HepG2 (cell line): ENCODE measurements at regions not wholly inside any gene's neighbourhood (a gene's known extent, or its start where the extent isn't known, plus 50 kb on each side); places are given as distances from the start of the nearest gene placed in this dataset.

Experiments used
- ATAC-seq: fragments of 200-7000 bp; cut with Tn5 transposase; 3 replicates; pipeline ENCODE4 v1.9.1; 2020; ENCODE audit warnings: mild to moderate bottlenecking, moderate library complexity
- BruUV-seq: library from RNA; stranded (reverse); fragments of 400-500 nt; replicated peaks from 2 replicates; lab custom pipeline; 2021; lab: Mats Ljungman, UMichigan
- CTCF ChIA-PET: fragments of 300-600 bp; formaldehyde crosslinking; extraction: SDS; loops from one replicate; lab custom pipeline; 2021; ENCODE audit warnings: low total read pairs, inconsistent platforms, low intra/inter-chr PET ratio; lab: Yijun Ruan, JAX
- POLR2A ChIA-PET: fragments of 350-600 bp; sonication (Branson Sonifier 250); formaldehyde crosslinking; loops from one replicate; lab custom pipeline; 2020; ENCODE audit warnings: antibody characterized with exemption, inconsistent platforms; lab: Yijun Ruan, JAX
- DNase-seq: peaks from one replicate; pipeline ENCODE4 v3.0.0-alpha.2; 2015; ENCODE audit warnings: low spot score
- FAIRE-seq: peaks from 3 replicates; lab custom pipeline; 2011; peaks lifted over from hg19 to GRCh38; lab: Jason Lieb, UNC
- H2AFZ ChIP-seq: one replicate; pipeline ENCODE4 v1.6.1; 2011; ENCODE audit warnings: low read length, inconsistent platforms
- H3K27ac ChIP-seq: fragments of 300-600 bp; 3 replicates; pipeline ENCODE4 v1.8.0; 2011; ENCODE audit warnings: mixed run types, mild to moderate bottlenecking, mixed read lengths, low read length, inconsistent platforms; ENCODE audit not compliant: insufficient read depth; ENCODE audit errors: extremely low read length
- H3K27me3 ChIP-seq, 2 experiments: fragments of 200-600 bp in 1 of 2; 2 replicates in 1 of 2; 3 replicates in 1 of 2; pipeline versions ENCODE4 v1.6.0 to v1.8.0; 2011; ENCODE audit warnings: low read length in 2 of 2, mild to moderate bottlenecking in 2 of 2, moderate library complexity in 2 of 2, inconsistent platforms in 1 of 2; ENCODE audit not compliant: insufficient read depth in 2 of 2, control insufficient read depth in 1 of 2
- H3K36me3 ChIP-seq, 2 experiments: fragments of 200-600 bp in 1 of 2; replicated peaks in 1 of 2; 2 replicates in 1 of 2; 3 replicates in 1 of 2; pipeline versions ENCODE4 v1.5.1 to v1.8.0; 2011; ENCODE audit warnings: low read length in 2 of 2, inconsistent platforms in 1 of 2; ENCODE audit not compliant: insufficient read depth in 2 of 2, control insufficient read depth in 1 of 2
- H3K4me1 ChIP-seq: 2 replicates; pipeline ENCODE4 v1.5.1; 2012; ENCODE audit warnings: low read length, inconsistent platforms; ENCODE audit not compliant: insufficient read depth
- H3K4me2 ChIP-seq: 2 replicates; pipeline ENCODE4 v1.6.0; 2011; ENCODE audit warnings: low read depth, low read length, inconsistent platforms
- H3K4me3 ChIP-seq, 3 experiments: fragments of 200-600 bp in 1 of 3; sonication (generic), shearing (Covaris generic) in 1 of 3; replicated peaks in 1 of 3; 2 replicates each; pipeline ENCODE4 v1.5.1; 2011 to 2016; ENCODE audit warnings: low read length in 3 of 3, inconsistent platforms in 2 of 3, low read depth in 2 of 3, mild to moderate bottlenecking in 2 of 3, control low read depth in 1 of 3, mixed read lengths in 1 of 3; ENCODE audit not compliant: insufficient read depth in 1 of 3
- H3K79me2 ChIP-seq: one replicate; pipeline ENCODE4 v1.6.1; 2011; ENCODE audit warnings: low read length, inconsistent platforms; ENCODE audit not compliant: insufficient read depth
- H3K9ac ChIP-seq: 2 replicates; pipeline ENCODE4 v1.6.0; 2011; ENCODE audit warnings: mild to moderate bottlenecking, low read depth, low read length, inconsistent platforms; ENCODE audit not compliant: insufficient read depth
- H3K9me3 ChIP-seq: 2 replicates; pipeline ENCODE4 v1.5.1; 2012; ENCODE audit warnings: mild to moderate bottlenecking, low read length
- H4K20me1 ChIP-seq: 2 replicates; pipeline ENCODE4 v1.6.0; 2011; ENCODE audit warnings: inconsistent platforms, mild to moderate bottlenecking, low read length, moderate library complexity; ENCODE audit not compliant: insufficient read depth
- DNMT1 ChIP-seq: sonication (generic); formaldehyde crosslinking; IDR thresholded peaks from 2 replicates; pipeline ENCODE4 v1.5.1; 2020; ENCODE audit warnings: mild to moderate bottlenecking, missing genetic modification reagents
- HDAC1 ChIP-seq: sonication (generic); formaldehyde crosslinking; IDR thresholded peaks from 2 replicates; pipeline ENCODE4 v1.5.1; 2020; ENCODE audit warnings: mild to moderate bottlenecking, missing genetic modification reagents
- HNRNPLL ChIP-seq: fragments of 200-400 bp; formaldehyde crosslinking; IDR thresholded peaks from 2 replicates; pipeline ENCODE4 v1.6.1; 2017; ENCODE audit warnings: mild to moderate bottlenecking, low read depth, low read length; ENCODE audit not compliant: poor library complexity, severe bottlenecking
- PHF20 ChIP-seq: sonication (generic); formaldehyde crosslinking; IDR thresholded peaks from 2 replicates; pipeline ENCODE4 v1.5.0; 2020; ENCODE audit warnings: mild to moderate bottlenecking, missing genetic modification reagents
- SCMH1 ChIP-seq: sonication (generic); formaldehyde crosslinking; IDR thresholded peaks from 2 replicates; pipeline ENCODE4 v1.9.0; 2021; ENCODE audit warnings: missing genetic modification reagents, mild to moderate bottlenecking, borderline replicate concordance
- SNAI1 ChIP-seq: sonication (generic); formaldehyde crosslinking; IDR thresholded peaks from 2 replicates; pipeline ENCODE4 v1.5.0; 2020; ENCODE audit warnings: mild to moderate bottlenecking, missing genetic modification reagents, borderline replicate concordance
- ZFP82 ChIP-seq: sonication (generic); formaldehyde crosslinking; IDR thresholded peaks from 2 replicates; pipeline ENCODE4 v1.5.1; 2020; ENCODE audit warnings: mild to moderate bottlenecking, missing genetic modification reagents, borderline replicate concordance
- ZFX ChIP-seq: sonication (generic); formaldehyde crosslinking; IDR thresholded peaks from 2 replicates; pipeline ENCODE4 v1.4.0; 2020; ENCODE audit warnings: mild to moderate bottlenecking, low read depth, missing genetic modification reagents, moderate library complexity
- ZSCAN12 ChIP-seq: sonication (generic); formaldehyde crosslinking; IDR thresholded peaks from 2 replicates; pipeline ENCODE4 v1.9.0; 2021; ENCODE audit warnings: mild to moderate bottlenecking, missing genetic modification reagents
- WGBS: methylation state at CpG from one replicate; pipeline ENCODE4 v1.1.6; 2017; ENCODE audit warnings: low lambda C conversion rate; 5-methylcytosine and 5-hydroxymethylcytosine counted together
- in situ Hi-C: cut with HindIII; loops from 2 replicates; pipeline ENCODE4 v1.10.0; 2017; ENCODE audit warnings: low pct_unique_long_range_greater_than_20kb; ENCODE audit not compliant: extremely low pct_ligation_motif_present
- intact Hi-C: fragments of 100-400 bp; cut with micrococcal nuclease; formaldehyde crosslinking; loops from one replicate; pipeline ENCODE4 v1.10.0; 2022; ENCODE audit not compliant: unreplicated experiment
- TF ChIP-seq, protein P1 (sequence below): sonication (generic); formaldehyde crosslinking; IDR thresholded peaks from 2 replicates; pipeline ENCODE4 v1.8.0; 2022; ENCODE audit warnings: missing genetic modification reagents, low read depth, mild to moderate bottlenecking, borderline replicate concordance
- TF ChIP-seq, protein P2 (sequence below): sonication (generic); formaldehyde crosslinking; IDR thresholded peaks from 2 replicates; pipeline ENCODE4 v1.4.0; 2020; ENCODE audit warnings: missing genetic modification reagents, borderline replicate concordance
- TF ChIP-seq, protein P3 (sequence below): sonication (generic); formaldehyde crosslinking; IDR thresholded peaks from 2 replicates; pipeline ENCODE4 v1.5.0; 2020; ENCODE audit warnings: mild to moderate bottlenecking, missing genetic modification reagents
- TF ChIP-seq, protein P4 (sequence below): IDR thresholded peaks from 2 replicates; pipeline ENCODE4 v1.6.1; 2016

DNA sequence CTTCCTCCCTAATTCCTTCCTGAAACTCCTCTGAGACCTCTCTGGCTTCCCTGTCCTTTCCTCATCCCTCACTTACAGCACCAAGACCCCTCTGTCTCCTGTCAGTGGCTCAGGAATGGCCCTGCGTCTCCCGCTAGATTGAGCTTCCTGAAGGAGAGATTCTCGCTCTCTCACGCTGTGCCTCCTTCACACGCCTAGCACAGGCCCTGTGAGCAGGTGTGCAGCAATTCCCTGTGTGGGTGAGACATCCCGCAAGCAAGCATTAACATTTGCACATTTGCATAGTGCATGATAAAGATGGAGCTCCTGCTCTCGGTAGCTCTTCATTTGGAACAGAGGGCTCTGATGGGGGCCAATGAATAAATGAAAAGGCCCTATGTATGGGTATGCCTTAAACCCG lies 159.8 kb downstream of the ADAMTS15 start:
- no peak for ATAC-seq
- Histone ChIP-seq H3K36me3 (no peaks in the 10 kb centered on the region), H3K27me3 (peaks cover 0 to 9% of the 10 kb centered on the region in 2 experiments; a peak in 2 of 5 replicates), H2AFZ (no peak overlapping the region), H3K4me1 (no peaks in the 10 kb centered on the region), H3K4me3 (no peak overlapping the region), H3K79me2 (no peaks in the 10 kb centered on the region), H3K4me2 (no peak overlapping the region), H4K20me1 (no peaks in the 10 kb centered on the region), H3K27ac (no peak overlapping the region), H3K9me3 (no peaks in the 10 kb centered on the region), H3K9ac (no peak overlapping the region)
- intact Hi-C loops = no loop called here
- no TSS peak for BruUV-seq
- FAIRE-seq = no peak
- TF ChIP-seq PHF20 (CRISPR knock-in tag) = no peak
- TF ChIP-seq, protein P1, sequence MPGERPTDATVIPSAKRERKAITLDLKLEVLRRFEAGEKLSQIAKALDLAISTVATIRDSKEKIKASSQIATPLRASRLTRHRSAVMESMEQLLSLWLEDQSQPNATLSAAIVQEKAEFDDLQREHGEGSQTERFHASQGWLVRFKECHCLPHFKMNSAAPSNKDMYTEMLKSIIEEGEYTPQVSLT = no peak
- no peak for TF ChIP-seq DNMT1 (CRISPR knock-in tag)
- TF ChIP-seq ZSCAN12 (CRISPR knock-in tag) = no peak
- TF ChIP-seq HNRNPLL = no peak
- TF ChIP-seq ZFX = no peak
- TF ChIP-seq SCMH1 (CRISPR knock-in tag) = no peak
- CTCF ChIA-PET = no interaction called here
- POLR2A ChIA-PET = no interaction called here
- no peak for DNase-seq
- 23% methylated on average over 8 of the region's 8 CpGs for WGBS
- in situ Hi-C loops = no loop called here

DNA sequence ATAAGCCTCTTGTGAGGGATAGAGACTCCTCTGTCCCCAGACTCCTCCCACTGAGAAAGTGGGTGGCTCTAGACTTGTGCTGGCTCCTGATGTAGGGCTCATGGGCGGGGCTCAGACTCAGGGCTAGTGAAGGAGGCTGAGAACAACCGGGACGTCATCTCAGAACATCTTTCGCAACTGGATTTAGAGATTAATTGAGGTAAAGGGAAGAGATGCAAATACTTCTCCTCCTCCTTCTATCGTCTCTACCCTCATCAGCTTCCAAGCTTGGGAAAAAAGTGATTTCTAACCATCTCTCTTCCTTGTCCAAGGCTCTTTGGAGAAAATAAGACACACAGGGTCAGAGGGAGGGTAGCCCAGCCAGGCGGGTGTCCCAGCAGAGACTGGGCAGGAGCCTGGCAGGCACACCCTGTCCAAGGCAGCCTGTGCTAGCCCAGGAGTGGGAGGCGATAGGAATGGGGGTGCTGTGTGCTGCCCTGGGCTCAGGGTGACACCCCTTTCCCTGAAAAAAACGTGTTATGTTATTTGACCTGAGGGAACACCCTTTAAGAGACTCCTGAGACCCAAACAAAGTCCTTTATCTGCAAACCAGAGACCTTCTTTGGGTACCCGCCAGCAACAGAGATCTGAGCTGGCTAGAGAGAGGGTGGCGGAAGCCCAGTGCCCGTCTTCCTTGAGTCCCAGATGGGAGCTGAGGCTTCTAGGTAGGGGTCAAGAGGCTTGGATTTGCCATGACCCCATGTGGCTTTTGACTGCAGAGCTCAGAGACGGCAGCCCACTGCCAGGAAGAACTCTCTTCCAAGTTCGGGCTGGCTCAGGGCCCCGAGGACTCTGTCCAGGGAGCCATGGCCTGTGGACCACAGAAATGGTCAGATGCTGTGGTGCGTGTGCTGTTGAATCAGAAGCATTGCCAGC lies 160.9 kb downstream of the ADAMTS15 start:
- no peaks in the 10 kb centered on the region for H3K79me2 ChIP-seq
- no peak overlapping the region for H2AFZ ChIP-seq
- WGBS = 33% methylated on average over 8 of the region's 15 CpGs
- ChIA-PET POLR2A (no interaction called here), CTCF (no interaction called here)
- in situ Hi-C loops (no loop called here), intact Hi-C loops (no loop called here)
- no peaks in the 10 kb centered on the region for H3K36me3 ChIP-seq
- no peak overlapping the region for H3K4me2 ChIP-seq
- H4K20me1 ChIP-seq = no peaks in the 10 kb centered on the region
- DNase-seq (no peak), ATAC-seq (no peak), FAIRE-seq (no peak)
- no peak overlapping the region for H3K27ac ChIP-seq
- H3K9me3 ChIP-seq = no peaks in the 10 kb centered on the region
- H3K4me1 ChIP-seq = no peaks in the 10 kb centered on the region
- H3K4me3 ChIP-seq = no peak overlapping the region
- BruUV-seq = no TSS peak
- peaks cover 0 to 12% of the 10 kb centered on the region in 2 experiments; a peak in 2 of 5 replicates for H3K27me3 ChIP-seq
- H3K9ac ChIP-seq = no peak overlapping the region
- TF ChIP-seq SNAI1 (no peak), HDAC1 (CRISPR knock-in tag) (no peak), ZFP82 (no peak)
- TF ChIP-seq, protein P2, sequence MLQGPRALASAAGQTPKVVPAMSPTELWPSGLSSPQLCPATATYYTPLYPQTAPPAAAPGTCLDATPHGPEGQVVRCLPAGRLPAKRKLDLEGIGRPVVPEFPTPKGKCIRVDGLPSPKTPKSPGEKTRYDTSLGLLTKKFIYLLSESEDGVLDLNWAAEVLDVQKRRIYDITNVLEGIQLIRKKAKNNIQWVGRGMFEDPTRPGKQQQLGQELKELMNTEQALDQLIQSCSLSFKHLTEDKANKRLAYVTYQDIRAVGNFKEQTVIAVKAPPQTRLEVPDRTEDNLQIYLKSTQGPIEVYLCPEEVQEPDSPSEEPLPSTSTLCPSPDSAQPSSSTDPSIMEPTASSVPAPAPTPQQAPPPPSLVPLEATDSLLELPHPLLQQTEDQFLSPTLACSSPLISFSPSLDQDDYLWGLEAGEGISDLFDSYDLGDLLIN (CRISPR knock-in tag) = no peak
- TF ChIP-seq, protein P3, sequence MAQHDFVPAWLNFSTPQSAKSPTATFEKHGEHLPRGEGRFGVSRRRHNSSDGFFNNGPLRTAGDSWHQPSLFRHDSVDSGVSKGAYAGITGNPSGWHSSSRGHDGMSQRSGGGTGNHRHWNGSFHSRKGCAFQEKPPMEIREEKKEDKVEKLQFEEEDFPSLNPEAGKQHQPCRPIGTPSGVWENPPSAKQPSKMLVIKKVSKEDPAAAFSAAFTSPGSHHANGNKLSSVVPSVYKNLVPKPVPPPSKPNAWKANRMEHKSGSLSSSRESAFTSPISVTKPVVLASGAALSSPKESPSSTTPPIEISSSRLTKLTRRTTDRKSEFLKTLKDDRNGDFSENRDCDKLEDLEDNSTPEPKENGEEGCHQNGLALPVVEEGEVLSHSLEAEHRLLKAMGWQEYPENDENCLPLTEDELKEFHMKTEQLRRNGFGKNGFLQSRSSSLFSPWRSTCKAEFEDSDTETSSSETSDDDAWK (CRISPR knock-in tag) = no peak
- TF ChIP-seq, protein P4, sequence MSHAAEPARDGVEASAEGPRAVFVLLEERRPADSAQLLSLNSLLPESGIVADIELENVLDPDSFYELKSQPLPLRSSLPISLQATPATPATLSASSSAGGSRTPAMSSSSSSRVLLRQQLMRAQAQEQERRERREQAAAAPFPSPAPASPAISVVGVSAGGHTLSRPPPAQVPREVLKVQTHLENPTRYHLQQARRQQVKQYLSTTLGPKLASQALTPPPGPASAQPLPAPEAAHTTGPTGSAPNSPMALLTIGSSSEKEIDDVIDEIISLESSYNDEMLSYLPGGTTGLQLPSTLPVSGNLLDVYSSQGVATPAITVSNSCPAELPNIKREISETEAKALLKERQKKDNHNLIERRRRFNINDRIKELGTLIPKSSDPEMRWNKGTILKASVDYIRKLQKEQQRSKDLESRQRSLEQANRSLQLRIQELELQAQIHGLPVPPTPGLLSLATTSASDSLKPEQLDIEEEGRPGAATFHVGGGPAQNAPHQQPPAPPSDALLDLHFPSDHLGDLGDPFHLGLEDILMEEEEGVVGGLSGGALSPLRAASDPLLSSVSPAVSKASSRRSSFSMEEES (CRISPR knock-in tag) = no peak
